Trophoblast cell (in vitro differentiated cells and primary cell): ENCODE measurements at regions not wholly inside any gene's neighbourhood (a gene's known extent, or its start where the extent isn't known, plus 50 kb on each side); places are given as distances from the start of the nearest gene placed in this dataset.

ENCODE experiments used
- DNase-seq, 2 donors: peaks; one replicate each; pipeline ENCODE4 v3.0.0-alpha.2; 2016
- H2AFZ ChIP-seq: 2 replicates; pipeline ENCODE4 v1.6.1; 2013; ENCODE audit warnings: low read length, moderate library complexity, mild to moderate bottlenecking; ENCODE audit not compliant: insufficient read depth, poor library complexity
- H2AK5ac ChIP-seq: 2 replicates; pipeline ENCODE4 v1.6.1; 2013; ENCODE audit warnings: mild to moderate bottlenecking, low read length
- H2BK120ac ChIP-seq: 2 replicates; pipeline ENCODE4 v1.6.1; 2013; ENCODE audit warnings: low read length, mild to moderate bottlenecking, moderate library complexity; ENCODE audit not compliant: insufficient read depth, poor library complexity
- H2BK12ac ChIP-seq: 2 replicates; pipeline ENCODE4 v1.6.1; 2013; ENCODE audit warnings: mild to moderate bottlenecking, low read length, moderate library complexity
- H2BK5ac ChIP-seq: 2 replicates; pipeline ENCODE4 v1.6.1; 2013; ENCODE audit warnings: low read length, low read depth, moderate library complexity, mild to moderate bottlenecking; ENCODE audit not compliant: poor library complexity
- H3K14ac ChIP-seq: 2 replicates; pipeline ENCODE4 v1.6.1; 2013; ENCODE audit warnings: mild to moderate bottlenecking, low read length
- H3K18ac ChIP-seq: 2 replicates; pipeline ENCODE4 v1.6.1; 2013; ENCODE audit warnings: mild to moderate bottlenecking, low read length
- H3K23ac ChIP-seq: 2 replicates; pipeline ENCODE4 v1.6.1; 2013; ENCODE audit warnings: low read length
- H3K27ac ChIP-seq: 2 replicates; pipeline ENCODE4 v1.5.1; 2013; ENCODE audit warnings: low read depth, mild to moderate bottlenecking, inconsistent platforms, low read length, moderate library complexity
- H3K27me3 ChIP-seq: 2 replicates; pipeline ENCODE4 v1.6.1; 2013; ENCODE audit warnings: inconsistent platforms, mild to moderate bottlenecking, low read length, moderate library complexity; ENCODE audit not compliant: insufficient read depth
- H3K36me3 ChIP-seq, 2 experiments: 1 replicate in 1 of 2; 2 replicates in 1 of 2; pipeline ENCODE4 v1.6.1; 2013; ENCODE audit warnings: low read length in 2 of 2, mild to moderate bottlenecking in 2 of 2, moderate library complexity in 1 of 2; ENCODE audit not compliant: insufficient read depth in 2 of 2, control insufficient read depth in 1 of 2
- H3K4ac ChIP-seq: 2 replicates; pipeline ENCODE4 v1.6.1; 2013; ENCODE audit warnings: low read depth, mild to moderate bottlenecking, low read length, moderate library complexity
- H3K4me1 ChIP-seq, 2 experiments: 1 replicate in 1 of 2; 2 replicates in 1 of 2; pipeline ENCODE4 v1.6.1; 2013; ENCODE audit warnings: low read length in 2 of 2, mild to moderate bottlenecking in 2 of 2, moderate library complexity in 1 of 2; ENCODE audit not compliant: insufficient read depth in 2 of 2, control insufficient read depth in 1 of 2
- H3K4me2 ChIP-seq: 2 replicates; pipeline ENCODE4 v1.6.1; 2013; ENCODE audit warnings: inconsistent platforms, mild to moderate bottlenecking, low read length, moderate library complexity
- H3K4me3 ChIP-seq: 2 replicates; pipeline ENCODE4 v1.5.1; 2013; ENCODE audit warnings: mild to moderate bottlenecking, low read depth, low read length, inconsistent platforms
- H3K79me1 ChIP-seq: one replicate; pipeline ENCODE4 v1.6.1; 2013; ENCODE audit warnings: low read length
- H3K79me2 ChIP-seq: 2 replicates; pipeline ENCODE4 v1.6.1; 2013; ENCODE audit warnings: low read length, mild to moderate bottlenecking; ENCODE audit not compliant: control insufficient read depth, insufficient read depth, poor library complexity
- H3K9ac ChIP-seq: 2 replicates; pipeline ENCODE4 v1.6.1; 2013; ENCODE audit warnings: mild to moderate bottlenecking, low read length
- H3K9me3 ChIP-seq: 2 replicates; pipeline ENCODE4 v1.6.1; 2013; ENCODE audit warnings: low read depth, mild to moderate bottlenecking, control low read depth, inconsistent platforms, low read length; ENCODE audit not compliant: insufficient read depth
- H4K12ac ChIP-seq: 2 replicates; pipeline ENCODE4 v1.6.1; 2013; ENCODE audit warnings: low read depth, mild to moderate bottlenecking, low read length, moderate library complexity
- H4K8ac ChIP-seq: 2 replicates; pipeline ENCODE4 v1.6.1; 2013; ENCODE audit warnings: low read depth, mild to moderate bottlenecking, low read length, moderate library complexity
- H4K91ac ChIP-seq: one replicate; pipeline ENCODE4 v1.6.1; 2013; ENCODE audit warnings: low read depth, mild to moderate bottlenecking, low read length, moderate library complexity
- WGBS: extraction: QIAGEN DNeasy Blood & Tissue Kit; methylation state at CpG from one replicate; pipeline ENCODE4 v1.1.7; 2013; ENCODE audit warnings: missing lambda C conversion rate; ENCODE audit not compliant: insufficient read length, insufficient coverage; ENCODE audit errors: extremely low coverage; 5-methylcytosine and 5-hydroxymethylcytosine counted together

- no peak overlapping the region for H4K8ac ChIP-seq
- no peaks in the 10 kb centered on the region for H3K79me1 ChIP-seq
- no peak overlapping the region for H2AK5ac ChIP-seq
- no peaks in the 10 kb centered on the region for H3K79me2 ChIP-seq
- H3K36me3 ChIP-seq: peaks cover 0 to 4% of the 10 kb centered on the region in 2 experiments
- no peak for DNase-seq
- WGBS: no CpG with 5 or more reads among the region's 7 CpGs
- no peaks in the 10 kb centered on the region for H3K27me3 ChIP-seq
- peaks cover 2 to 4% of the 10 kb centered on the region in 2 experiments for H3K4me1 ChIP-seq
- H3K27ac ChIP-seq: no peak overlapping the region
- H4K91ac ChIP-seq: no peak overlapping the region
- H2AFZ ChIP-seq: no peak overlapping the region
- H3K4ac ChIP-seq: no peak overlapping the region
- H2BK5ac ChIP-seq: no peak overlapping the region
- H3K4me2 ChIP-seq: no peak overlapping the region
- H3K14ac ChIP-seq: no peak overlapping the region
- H4K12ac ChIP-seq: no peak overlapping the region
- H3K18ac ChIP-seq: no peak overlapping the region
- no peak overlapping the region for H2BK120ac ChIP-seq
- H3K9ac ChIP-seq: no peak overlapping the region
- H3K4me3 ChIP-seq: no peak overlapping the region
- no peak overlapping the region for H3K23ac ChIP-seq
- no peaks in the 10 kb centered on the region for H3K9me3 ChIP-seq
- no peak overlapping the region for H2BK12ac ChIP-seq
Measured at GRCh38 chr15:62584301-62585235, 419.5 kb upstream of the C2CD4B start.

- H3K14ac ChIP-seq: no peak overlapping the region
- no peaks in the 10 kb centered on the region for H3K9me3 ChIP-seq
- peaks cover 9 to 13% of the 10 kb centered on the region in 2 experiments for H3K4me1 ChIP-seq
- no peak overlapping the region for H4K8ac ChIP-seq
- no peak for DNase-seq
- H3K36me3 ChIP-seq: peaks cover 3 to 5% of the 10 kb centered on the region in 2 experiments
- no peak overlapping the region for H2BK5ac ChIP-seq
- H3K4me3 ChIP-seq: no peak overlapping the region
- no CpG with 5 or more reads among the region's 5 CpGs for WGBS
- no peak overlapping the region for H2BK120ac ChIP-seq
- H3K79me2 ChIP-seq: no peaks in the 10 kb centered on the region
- no peak overlapping the region for H3K4me2 ChIP-seq
- H3K79me1 ChIP-seq: peaks cover 5% of the 10 kb centered on the region
- no peak overlapping the region for H4K91ac ChIP-seq
- H3K27ac ChIP-seq: no peak overlapping the region
- H2BK12ac ChIP-seq: no peak overlapping the region
- H3K23ac ChIP-seq: no peak overlapping the region
- no peak overlapping the region for H4K12ac ChIP-seq
- no peaks in the 10 kb centered on the region for H3K27me3 ChIP-seq
- H2AK5ac ChIP-seq: no peak overlapping the region
- H2AFZ ChIP-seq: no peak overlapping the region
- no peak overlapping the region for H3K4ac ChIP-seq
- no peak overlapping the region for H3K18ac ChIP-seq
- no peak overlapping the region for H3K9ac ChIP-seq
Measured at GRCh38 chr15:62588938-62589670, 424.0 kb upstream of the C2CD4B start.

- Histone ChIP-seq H3K27ac (peak overlapping the region; percentile 40), H3K23ac (no peak overlapping the region), H3K9ac (no peak overlapping the region), H3K4ac (peak overlapping the region; percentile 31), H4K8ac (no peak overlapping the region), H3K4me3 (no peak overlapping the region), H2AK5ac (peak overlapping the region; percentile 65), H2BK120ac (peak overlapping the region; percentile 77), H2AFZ (no peak overlapping the region), H2BK12ac (peak overlapping the region; percentile 70), H3K27me3 (no peaks in the 10 kb centered on the region), H3K4me2 (no peak overlapping the region), H3K4me1 (peaks cover 7 to 9% of the 10 kb centered on the region in 2 experiments), H4K12ac (no peak overlapping the region), H3K36me3 (peaks cover 3 to 5% of the 10 kb centered on the region in 2 experiments), H4K91ac (peak overlapping the region; percentile 67), H2BK5ac (peak overlapping the region; percentile 15), H3K9me3 (no peaks in the 10 kb centered on the region), H3K79me2 (no peaks in the 10 kb centered on the region), H3K18ac (peak overlapping the region; percentile 64), H3K14ac (peak overlapping the region; percentile 52), H3K79me1 (peaks cover 5% of the 10 kb centered on the region)
- DNase-seq: peak in 1 of 2 donors; percentile 37
- WGBS: no CpG with 5 or more reads among the region's 8 CpGs
Measured at GRCh38 chr15:62591842-62592838, 427.1 kb upstream of the C2CD4B start.

GRCh38 chr15:62592920-62593319 lies 427.8 kb upstream of the C2CD4B start:
- DNase-seq: no peak
- no peaks in the 10 kb centered on the region for H3K79me2 ChIP-seq
- WGBS: no CpG with 5 or more reads among the region's 1 CpG

More at GRCh38 chr15:62592920-62593319, 427.8 kb upstream of the C2CD4B start:
- Histone ChIP-seq H3K27me3 (no peaks in the 10 kb centered on the region), H4K8ac (no peak overlapping the region), H2AFZ (no peak overlapping the region), H3K9me3 (no peaks in the 10 kb centered on the region), H2BK12ac (no peak overlapping the region), H2AK5ac (no peak overlapping the region), H3K14ac (no peak overlapping the region), H3K4me2 (no peak overlapping the region), H3K79me1 (peaks cover 5% of the 10 kb centered on the region), H3K4ac (no peak overlapping the region), H4K12ac (no peak overlapping the region), H3K18ac (no peak overlapping the region), H3K4me3 (no peak overlapping the region), H4K91ac (no peak overlapping the region), H3K4me1 (peaks cover 7 to 10% of the 10 kb centered on the region in 2 experiments), H3K27ac (no peak overlapping the region), H3K36me3 (peaks cover 3 to 5% of the 10 kb centered on the region in 2 experiments), H3K23ac (no peak overlapping the region), H3K9ac (no peak overlapping the region), H2BK5ac (no peak overlapping the region), H2BK120ac (peak overlapping the region; percentile 43)
